GM04503 (cell line): ENCODE measurements at regions not wholly inside any gene's neighbourhood (a gene's known extent, or its start where the extent isn't known, plus 50 kb on each side); places are given as distances from the start of the nearest gene placed in this dataset.

Source experiments
- DNase-seq: peaks from one replicate; pipeline ENCODE4 v3.0.0-alpha.2; 2012; ENCODE audit warnings: low read depth

DNA sequence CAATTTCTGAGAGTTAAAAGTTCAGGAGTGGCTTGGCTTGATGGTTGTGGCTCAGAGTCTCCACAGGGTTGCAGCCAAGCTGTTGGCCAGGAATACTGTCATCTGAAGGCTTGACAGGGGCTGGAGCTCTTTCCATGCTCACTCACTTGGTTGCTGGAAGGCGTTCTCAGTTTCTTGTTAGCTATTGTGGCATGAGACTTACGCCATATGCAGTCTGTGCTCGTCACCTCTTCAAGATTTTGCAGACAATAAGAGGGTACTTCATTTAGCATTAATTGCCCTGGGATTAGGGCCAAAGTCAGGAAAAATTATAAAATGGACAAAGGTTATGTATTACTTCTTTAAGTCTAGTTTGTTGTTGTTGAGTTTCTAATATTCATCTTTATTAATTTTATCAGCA lies 380.6 kb upstream of the MAP3K7 start:
- DNase-seq: no peak

DNA sequence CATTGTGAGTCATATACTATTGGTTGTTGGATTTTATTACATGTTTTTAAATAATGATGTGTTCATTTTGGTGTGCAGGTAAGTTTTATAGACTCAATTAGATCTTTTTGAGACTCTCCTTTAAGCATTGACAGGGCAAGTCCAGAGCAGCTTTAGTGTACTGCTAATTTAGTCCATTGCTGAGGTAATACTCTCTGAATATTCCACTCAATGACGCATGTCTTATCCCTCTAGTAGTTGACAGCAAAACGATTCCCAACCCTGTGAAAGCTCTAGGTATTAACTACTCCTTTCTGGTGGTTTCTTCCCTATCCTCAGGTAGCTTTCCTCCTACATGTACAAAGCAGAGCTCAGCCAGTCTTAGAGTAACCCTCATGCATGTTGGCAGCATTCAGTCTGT lies 373.5 kb upstream of the MAP3K7 start:
- DNase-seq: no peak

DNA sequence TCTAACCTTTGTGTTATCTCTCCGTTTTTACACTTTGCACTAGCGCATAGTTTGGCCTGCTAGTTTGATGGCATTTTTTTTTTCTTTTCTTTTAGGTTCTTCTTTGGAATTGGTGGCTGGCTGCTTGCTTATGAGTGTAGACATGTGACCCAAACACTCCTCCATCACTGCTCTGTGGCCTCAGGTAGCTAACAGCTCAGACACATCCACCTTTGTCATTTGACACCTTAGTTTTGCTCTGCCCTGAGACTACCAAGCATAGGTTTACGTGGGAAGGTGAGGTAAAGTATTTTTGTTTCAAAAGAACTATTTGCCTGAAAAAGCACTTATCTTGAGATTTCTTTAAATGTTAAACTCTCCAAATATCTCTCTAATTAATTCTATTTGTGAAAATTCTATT lies 368.4 kb upstream of the MAP3K7 start:
- no peak for DNase-seq

DNA sequence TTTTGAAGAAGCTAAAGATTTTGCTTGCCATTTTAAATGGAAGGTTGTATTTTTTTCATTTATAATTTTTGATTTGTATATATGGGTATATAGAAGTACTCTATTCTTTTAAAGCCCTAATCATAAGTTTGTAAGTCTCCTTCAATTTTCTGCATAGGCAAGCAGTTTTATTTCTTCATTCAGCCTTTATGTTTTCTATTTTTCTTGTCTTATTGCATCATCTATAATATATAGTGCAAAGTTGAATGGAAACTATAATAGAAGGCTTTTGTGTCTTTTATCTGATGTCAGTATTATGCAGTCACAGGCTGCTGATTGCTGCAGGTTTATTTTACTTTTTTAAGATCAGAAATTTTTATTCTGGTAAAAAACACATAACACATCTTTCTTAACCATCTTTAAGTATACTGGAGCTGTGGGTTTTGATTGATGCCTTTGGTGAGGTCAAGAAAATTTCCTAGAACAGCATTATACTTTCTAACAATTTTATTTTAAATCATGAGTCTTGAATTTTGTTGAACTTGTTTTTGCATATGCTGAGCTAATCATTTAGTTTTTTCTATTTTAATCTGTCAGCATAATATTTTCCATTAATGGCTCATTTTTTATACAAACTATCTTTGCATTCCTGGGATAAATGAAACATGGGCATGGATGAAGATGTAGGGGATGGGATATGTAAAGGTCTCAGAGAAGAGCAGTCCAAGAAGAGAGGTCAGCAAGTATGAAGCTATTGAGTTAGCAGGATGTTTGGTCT lies 366.7 kb upstream of the MAP3K7 start:
- no peak for DNase-seq

DNA sequence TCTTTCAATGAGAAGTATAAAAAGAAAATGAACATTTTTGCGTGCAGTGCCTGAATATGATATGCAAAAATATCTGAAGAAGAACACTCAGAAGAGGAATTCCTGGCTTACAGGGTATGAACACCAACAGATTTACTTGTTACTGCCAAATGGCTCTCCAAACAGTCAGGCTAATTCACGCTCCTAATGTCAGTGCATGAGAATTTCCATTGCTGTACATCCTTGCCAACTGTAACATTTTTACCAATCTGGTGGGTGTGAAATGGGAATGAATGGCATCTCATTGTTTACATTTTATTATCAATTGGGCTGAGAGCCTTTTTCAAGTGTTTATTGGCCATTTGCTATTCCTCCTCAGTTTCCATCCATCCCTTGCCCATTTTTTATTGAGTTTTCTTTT lies 365.3 kb upstream of the MAP3K7 start:
- DNase-seq: no peak

DNA sequence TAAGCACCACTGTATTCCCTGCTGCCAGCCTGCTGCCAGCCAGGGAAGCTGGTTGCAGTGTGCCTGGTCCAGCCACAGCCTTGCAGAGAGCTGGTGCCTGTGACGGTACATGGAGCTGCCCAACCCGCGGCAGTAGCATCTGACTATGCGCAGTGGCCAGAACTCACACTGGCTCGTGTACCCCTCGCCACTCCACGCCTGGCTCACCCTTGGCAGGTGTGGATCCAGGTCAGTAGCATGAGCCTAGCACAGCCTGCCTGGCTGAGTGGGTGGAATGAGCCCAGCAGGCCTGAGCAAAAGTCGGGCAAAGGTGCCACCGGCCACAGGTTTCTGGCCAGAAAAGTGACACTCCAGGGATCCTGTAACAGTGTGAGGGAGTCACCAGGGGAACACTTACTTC lies 361.7 kb upstream of the MAP3K7 start:
- no peak for DNase-seq

DNA sequence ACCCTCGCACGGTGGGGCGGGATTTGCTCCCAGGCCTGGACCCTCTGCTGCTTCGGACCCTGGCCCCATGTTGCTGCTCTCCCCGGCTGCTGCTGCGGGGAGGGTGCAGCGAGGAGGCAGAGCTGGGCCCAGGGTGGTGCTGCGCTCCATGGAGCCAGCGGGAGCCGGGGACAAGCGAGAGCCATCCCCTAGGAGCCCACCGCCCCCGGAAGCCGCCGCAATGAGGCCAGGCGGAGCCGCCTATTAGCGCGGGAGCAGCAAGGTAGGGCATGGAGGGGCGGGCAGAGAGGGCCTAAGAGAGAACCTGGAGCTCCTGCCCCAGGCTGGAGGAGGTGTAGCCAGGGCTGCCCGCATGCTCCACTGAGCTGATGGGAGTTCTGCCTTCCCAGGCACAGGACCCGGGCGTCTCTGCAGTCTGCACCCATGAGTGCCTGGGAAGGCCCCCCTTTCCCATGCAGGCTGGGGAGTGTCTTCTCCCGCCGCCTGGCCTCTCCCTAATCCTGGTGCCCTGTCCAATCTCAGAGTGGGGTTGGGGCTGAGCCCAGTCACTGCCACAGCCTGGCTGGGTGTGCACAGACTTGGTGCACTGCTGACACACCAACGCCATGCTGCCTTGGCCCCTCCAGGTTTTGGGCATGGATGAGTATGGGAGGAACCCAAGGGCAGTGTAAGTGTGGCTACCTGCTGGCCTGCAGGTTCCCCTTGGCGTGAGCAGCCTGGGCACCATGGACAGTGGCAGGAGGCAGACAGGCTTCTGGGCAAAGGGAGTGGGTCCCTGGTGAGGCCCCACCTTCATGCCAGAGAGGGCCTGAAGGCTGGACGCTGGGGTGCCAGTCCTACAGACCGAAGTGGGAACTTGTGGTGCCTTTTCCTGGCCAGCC lies 360.6 kb upstream of the MAP3K7 start:
- no peak for DNase-seq

DNA sequence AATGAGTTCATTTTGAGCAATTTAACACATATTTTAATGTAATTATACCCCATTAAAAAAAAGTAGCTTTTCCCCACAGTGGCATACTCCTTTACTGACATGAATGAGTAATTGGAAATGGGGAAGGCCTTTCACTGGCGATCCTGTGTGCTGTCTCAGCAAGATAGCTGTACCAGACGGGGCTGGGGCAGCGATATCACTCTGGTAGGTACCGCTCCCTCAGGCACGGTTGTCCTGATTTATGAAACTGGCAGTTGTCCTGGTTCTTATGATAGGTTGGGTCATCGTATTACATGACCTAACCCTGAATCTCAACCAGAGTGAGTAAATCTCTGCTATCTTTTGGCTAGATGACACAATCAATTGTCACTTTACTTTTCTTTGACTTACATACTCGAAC lies 355.0 kb upstream of the MAP3K7 start:
- DNase-seq: no peak

DNA sequence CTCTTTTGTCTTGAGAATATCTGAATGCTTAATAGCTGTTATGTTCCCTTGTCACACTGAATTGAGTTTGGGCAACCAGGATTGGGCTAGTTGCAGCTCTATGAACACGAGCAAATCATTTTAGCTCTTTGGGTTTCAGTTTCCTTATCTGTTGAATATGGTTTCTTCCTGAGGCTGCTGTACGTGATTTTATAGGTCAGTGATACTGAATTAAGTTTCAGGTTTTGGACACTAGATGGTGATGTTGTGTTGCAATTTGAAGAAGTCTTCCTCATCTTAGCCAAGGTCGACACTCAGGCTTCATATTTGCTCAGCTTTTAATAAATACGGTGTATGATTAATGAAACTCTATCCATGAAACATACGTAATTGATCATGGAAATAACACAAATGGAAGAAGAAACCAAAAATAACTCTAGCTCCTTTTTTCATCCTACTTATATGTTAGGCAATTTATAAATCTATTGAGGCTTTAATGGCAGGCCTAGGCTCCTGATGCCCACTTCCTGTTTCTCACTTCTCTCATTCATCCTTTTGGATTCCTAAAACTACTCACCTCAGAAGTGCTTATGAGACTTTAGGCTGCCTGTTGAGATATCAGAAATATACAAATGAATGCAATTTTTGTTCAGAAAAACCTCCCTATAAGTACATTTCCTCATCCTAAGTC lies 354.1 kb upstream of the MAP3K7 start:
- DNase-seq: peak; percentile 6

DNA sequence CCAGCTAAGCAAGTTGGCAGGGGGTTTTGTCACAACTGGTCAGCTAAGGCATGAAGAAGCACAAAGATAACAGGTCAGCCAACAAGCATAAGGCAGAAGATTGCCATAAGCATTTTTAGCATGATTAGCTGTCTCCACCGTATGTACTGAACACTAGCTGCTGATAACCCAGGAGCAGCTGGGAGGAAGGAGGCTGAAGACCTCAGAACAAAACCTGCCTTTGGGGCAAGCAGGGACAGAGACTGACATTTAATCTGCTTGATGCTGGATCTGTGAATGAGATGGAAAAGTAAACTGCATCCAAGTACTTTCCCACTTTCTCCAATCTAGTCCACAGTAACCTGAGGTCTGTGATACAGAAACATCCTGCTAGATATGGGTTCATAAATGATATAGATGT lies 353.0 kb upstream of the MAP3K7 start:
- DNase-seq: no peak

DNA sequence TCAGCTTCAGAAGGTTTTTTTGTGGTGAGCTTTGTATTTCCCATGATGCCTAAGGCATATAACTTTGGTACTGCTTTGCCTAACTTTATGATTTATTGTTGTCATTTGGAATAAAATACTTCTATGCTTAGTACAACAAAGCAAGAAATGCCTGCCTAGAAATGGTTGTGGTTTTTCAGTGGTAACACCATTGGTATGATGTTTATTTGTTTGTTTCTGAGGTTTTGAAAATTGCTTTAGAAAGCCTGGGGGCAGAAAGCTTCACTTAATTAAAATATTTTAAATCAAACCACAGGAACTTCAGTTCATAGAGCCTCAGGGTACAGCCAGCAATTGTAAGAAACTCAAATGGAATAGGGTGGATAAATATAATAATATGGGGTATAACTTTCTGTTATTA lies 351.2 kb upstream of the MAP3K7 start:
- DNase-seq: peak; percentile 8

DNA sequence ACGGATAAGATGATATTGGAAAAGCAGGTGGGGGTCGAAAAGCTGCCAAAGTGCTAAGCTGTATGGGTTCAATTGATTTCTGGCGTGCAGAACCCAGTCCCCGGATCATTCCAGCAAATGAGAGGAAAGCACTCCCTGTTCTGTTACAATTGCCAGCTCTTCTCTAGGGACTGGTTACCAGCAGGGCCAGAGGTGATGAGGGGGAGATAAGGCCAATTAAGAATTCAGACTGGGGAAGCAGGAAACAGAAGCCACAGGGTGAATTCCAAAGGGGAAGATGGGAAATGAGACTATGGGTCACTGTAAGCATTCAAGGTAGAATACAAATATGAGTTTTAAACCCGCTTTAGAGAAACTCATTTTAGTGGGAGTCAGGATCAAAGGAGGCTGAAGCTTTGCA lies 349.4 kb upstream of the MAP3K7 start:
- DNase-seq: no peak

DNA sequence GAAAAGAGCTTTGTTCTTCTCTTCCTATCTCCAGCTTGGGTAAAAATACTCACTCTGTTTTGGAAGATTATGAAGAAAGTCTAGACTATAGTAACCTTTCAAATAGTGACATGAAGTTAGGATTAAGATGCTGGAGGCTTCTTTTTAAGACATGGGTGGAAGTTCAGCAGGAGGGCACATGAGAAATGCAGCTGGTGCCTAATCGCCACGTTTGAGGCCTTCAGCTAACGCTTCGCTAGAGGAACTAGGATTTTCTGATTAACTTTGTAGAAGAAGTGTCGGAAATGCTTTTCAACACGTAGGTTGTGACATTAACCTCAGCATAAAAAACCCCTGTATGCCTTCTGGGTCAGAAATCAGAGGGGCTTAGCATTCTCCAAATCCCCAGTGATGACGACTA lies 348.1 kb upstream of the MAP3K7 start:
- no peak for DNase-seq

DNA sequence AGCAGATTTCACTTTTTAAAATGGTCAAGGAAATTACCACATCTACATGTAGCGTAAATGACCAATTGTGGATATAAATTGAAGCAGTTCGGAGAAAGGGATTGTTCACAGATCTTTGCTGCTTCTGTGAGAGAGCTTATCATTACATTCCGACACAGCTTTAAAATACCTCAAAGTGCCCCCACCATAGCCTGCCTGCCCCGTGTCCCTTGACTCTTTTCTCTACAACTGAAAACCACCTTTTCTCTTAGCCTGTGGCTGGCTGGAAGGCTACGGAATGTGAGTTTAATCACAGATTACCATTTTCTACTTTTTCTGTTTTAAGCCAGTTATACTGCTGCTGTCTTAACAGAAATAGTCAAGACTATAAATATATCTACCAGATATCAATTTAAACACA lies 347.2 kb upstream of the MAP3K7 start:
- no peak for DNase-seq

DNA sequence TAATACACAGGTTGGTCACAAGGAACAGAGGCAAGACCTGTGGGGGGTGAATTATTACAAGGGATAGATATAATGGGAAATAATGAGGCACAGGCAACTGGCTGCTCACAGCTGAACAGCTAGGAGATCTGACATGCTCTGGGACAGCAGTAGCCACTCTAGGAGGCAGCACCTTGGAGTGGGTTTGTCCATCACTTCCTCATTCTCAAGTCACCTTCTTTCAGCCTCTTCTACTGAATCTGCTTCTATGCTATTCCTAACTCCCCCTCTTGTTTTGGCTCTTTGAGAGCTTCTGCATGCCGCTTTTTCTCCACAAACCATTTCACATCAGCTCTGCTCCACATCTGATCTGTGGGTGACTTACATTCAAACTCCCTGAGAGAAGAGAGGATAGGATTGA lies 345.5 kb upstream of the MAP3K7 start:
- no peak for DNase-seq

DNA sequence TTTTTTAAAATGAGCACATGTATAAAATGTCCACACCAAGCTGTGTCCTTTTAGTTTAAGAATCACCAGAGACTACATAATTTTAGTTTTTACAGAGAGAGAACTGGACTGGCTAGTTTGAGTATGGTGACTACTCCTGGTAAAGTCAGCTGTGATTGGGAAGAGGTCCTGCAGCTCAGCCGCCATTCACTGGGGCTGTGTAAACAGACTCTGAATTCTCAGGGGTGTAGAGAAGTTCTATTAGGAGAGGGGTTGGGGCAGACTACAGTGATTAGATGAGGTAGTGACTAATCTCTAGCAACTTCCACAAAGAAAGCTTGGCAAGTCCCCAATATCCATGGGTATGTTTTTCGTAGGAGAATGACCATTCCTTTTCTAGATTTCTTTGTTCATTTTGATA lies 341.2 kb upstream of the MAP3K7 start:
- DNase-seq: no peak

DNA sequence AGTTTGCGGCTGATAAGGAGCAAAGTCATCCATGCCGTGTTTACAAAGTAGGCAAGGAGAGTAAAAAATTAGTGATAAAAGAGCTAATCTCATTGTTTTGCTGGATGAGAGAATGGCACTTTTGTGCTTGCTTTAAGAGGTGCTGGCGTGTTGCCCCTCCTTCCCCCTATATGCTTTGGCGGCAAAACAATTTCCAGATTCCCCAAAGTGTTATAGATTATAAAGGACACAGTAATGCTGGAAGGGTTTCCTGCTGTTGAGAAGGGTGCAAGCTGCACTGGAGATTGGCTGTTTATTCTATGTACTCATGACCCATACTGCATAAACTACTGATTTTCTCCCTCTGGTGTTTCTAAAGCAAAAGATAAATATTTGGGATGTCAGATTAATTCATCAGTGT lies 338.9 kb upstream of the MAP3K7 start:
- no peak for DNase-seq

DNA sequence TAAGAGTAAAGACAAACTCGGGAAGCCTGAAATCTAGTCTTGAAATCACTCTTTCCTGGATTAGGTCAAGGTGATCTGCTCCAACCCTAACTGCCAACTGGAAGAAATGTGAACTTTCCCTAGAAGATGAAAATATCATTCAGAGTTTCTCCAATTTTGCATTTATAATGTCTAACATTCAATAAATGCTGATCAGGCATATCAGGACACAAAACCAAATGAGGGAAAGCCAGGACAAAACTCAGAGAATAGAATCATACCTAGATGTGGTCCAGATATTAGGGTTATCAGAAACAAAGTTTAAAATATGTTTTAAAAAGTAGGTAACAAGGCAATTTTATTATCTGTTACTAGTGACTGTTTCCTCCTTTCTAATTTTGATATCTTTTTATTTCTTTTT lies 335.5 kb upstream of the MAP3K7 start:
- no peak for DNase-seq

DNA sequence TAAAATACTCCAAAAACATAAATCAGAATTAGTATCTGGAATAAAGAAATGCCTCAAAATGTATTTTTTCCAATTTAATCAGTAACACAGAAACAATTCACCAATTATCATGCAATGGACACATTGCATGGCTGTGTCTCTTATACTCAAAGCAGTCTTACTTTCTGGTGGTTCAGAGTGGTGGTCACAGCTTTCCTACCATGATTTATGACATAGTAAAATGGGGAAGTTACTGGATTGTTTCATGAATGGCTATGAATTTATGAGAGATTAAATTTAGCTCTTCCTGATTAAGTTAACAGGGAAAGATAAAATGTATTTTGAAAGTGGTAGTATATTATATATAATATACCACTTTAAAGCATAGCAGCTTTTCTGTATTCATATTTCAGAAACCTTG lies 331.5 kb upstream of the MAP3K7 start:
- DNase-seq: no peak

DNA sequence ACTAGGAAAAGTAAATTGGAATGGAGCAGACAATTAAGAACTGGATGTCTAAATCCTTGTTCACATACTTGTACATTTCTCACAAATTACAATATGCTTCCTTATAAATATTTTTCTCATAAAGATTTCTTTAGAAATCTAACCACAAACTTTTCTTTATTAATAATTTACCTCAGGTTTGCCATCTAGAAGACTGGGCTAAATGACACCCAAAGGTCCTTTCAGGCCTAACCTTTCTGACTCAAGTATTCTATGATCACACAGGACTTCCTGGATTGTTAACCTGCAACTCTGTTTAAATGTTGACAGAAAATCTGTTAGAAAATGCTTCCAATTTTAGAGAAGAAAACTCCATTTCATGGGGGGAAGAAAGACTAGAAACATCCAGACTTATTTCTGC lies 330.5 kb upstream of the MAP3K7 start:
- no peak for DNase-seq

DNA sequence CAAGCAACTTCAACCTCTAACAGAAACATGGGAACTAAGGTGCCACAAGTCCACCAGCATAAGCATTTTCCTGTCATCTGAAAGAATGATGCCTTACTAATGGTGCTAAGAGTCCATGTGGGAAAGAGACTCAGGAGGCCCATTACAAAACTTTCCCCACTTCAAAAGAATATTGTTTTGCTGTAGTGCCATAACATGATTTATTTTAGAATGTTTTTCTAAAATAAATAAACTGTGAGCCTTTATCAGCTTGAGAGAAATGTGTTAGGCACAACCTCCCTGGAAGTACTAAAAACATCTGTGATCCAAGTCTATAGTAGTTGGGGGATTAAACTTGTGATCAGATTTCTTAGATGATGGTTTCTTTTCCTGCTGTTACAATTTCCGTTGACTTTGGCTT lies 330.1 kb upstream of the MAP3K7 start:
- DNase-seq: no peak

DNA sequence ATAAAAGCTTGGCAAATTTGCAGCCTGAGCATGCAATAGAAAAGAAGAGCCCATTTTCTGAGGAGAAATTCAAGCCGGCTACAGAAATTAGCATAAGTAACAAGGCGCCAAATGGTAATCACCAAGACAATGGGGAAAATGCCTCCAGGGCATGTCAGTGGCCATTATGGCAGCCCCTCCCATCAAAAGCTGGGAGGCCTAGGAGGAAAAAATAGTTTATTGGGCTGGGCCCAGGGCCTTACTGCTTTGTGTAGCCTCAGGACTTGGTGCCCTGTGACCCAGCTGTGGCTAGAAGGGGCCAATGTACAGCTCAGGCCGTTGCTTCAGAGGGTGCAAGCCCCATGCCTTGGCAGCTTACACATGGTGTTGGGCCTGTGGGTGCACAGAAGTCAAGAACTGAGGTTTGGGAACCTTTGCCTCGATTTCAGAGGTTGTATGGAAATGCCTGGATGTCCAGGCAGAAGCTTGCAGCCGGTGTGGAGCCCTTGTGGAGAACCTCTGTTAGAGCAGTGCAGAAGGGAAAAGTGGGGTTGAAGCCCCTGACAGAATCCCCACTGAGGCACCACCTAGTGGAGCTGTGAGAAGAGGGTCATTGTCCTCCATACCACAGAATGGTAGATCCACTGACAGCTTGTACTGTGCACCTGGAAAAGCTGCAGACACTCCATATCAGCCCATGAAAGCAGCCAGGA lies 328.5 kb upstream of the MAP3K7 start:
- no peak for DNase-seq

DNA sequence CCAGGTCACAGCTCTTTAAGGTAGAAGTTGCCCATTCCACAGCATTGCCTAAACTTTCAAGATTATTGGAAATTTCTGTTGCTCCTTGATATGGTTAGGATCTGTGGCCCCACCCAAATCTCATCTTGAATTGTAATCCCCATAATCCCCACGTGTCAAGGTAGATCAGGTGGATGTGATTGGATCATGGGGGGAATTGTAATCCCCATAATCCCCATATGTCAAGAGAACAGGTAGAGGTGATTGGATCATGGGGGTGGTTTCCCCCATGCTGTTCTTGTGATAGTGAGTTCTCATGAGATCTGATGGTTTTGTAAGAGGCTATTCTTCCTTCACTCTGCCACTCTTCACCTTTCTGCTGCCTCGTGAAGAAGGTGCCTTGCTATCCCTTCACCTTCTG lies 327.4 kb upstream of the MAP3K7 start:
- no peak for DNase-seq
